Naive thymus-derived CD4-positive, alpha-beta T cell (primary cell): ENCODE measurements at regions not wholly inside any gene's neighbourhood (a gene's known extent, or its start where the extent isn't known, plus 50 kb on each side); places are given as distances from the start of the nearest gene placed in this dataset.

Experiments
- ATAC-seq: fragments of 150-1000 bp; cut with Tn5 transposase; 2 replicates; pipeline ENCODE4 v1.10.0; 2021; ENCODE audit warnings: mild to moderate bottlenecking, moderate library complexity
- CTCF ChIA-PET: fragments of 350-600 bp; sonication (Branson Sonifier 250); formaldehyde crosslinking; loops from one replicate; lab custom pipeline; 2021; ENCODE audit warnings: antibody characterized with exemption; lab: Charles Lee
- POLR2A ChIA-PET: fragments of 350-600 bp; sonication (Branson Sonifier 250); formaldehyde crosslinking; loops from one replicate; lab custom pipeline; 2021; ENCODE audit warnings: antibody characterized with exemption, inconsistent platforms; lab: Charles Lee
- DNase-seq, 9 donors: peaks; one replicate each; pipeline versions ENCODE4 v3.0.0 to v3.0.0-alpha.2; 2020 to 2022; ENCODE audit warnings: mixed read lengths in 1 of 9
- H3K27ac ChIP-seq: one replicate; pipeline ENCODE4 v1.7.0; 2013; ENCODE audit warnings: mild to moderate bottlenecking, low read depth, low read length, moderate library complexity
- H3K27me3 ChIP-seq, 2 donors: one replicate each; pipeline ENCODE4 v1.7.0; 2013; ENCODE audit warnings: low read length in 2 of 2, mild to moderate bottlenecking in 2 of 2, moderate library complexity in 2 of 2; ENCODE audit not compliant: control insufficient read depth in 2 of 2, insufficient read depth in 2 of 2
- H3K36me3 ChIP-seq, 3 experiments: 1 replicate in 2 of 3; 2 replicates in 1 of 3; pipeline ENCODE4 v1.7.0; 2013; ENCODE audit warnings: low read length in 3 of 3, mild to moderate bottlenecking in 3 of 3, moderate library complexity in 1 of 3; ENCODE audit not compliant: insufficient read depth in 3 of 3, control insufficient read depth in 2 of 3
- H3K4me1 ChIP-seq, 2 donors: one replicate each; pipeline ENCODE4 v1.7.0; 2013; ENCODE audit warnings: low read length in 2 of 2, mild to moderate bottlenecking in 2 of 2, moderate library complexity in 1 of 2; ENCODE audit not compliant: control insufficient read depth in 2 of 2, insufficient read depth in 2 of 2
- H3K4me3 ChIP-seq: 2 replicates; pipeline ENCODE4 v1.7.0; 2013; ENCODE audit warnings: mild to moderate bottlenecking, low read length
- H3K9me3 ChIP-seq, 3 experiments: 1 replicate in 2 of 3; 2 replicates in 1 of 3; pipeline ENCODE4 v1.7.0; 2013; ENCODE audit warnings: low read length in 3 of 3; ENCODE audit not compliant: control insufficient read depth in 2 of 3
- H3K27ac Mint-ChIP-seq, 9 donors: one replicate each; pipeline ENCODE4 v1.8.0; 2020 to 2022; ENCODE audit warnings: mixed read lengths in 9 of 9, mild to moderate bottlenecking in 8 of 9, moderate library complexity in 5 of 9, inconsistent platforms in 2 of 9
- H3K27me3 Mint-ChIP-seq, 5 donors: one replicate each; pipeline ENCODE4 v1.8.0; 2021 to 2022; ENCODE audit warnings: mixed read lengths in 5 of 5, mild to moderate bottlenecking in 1 of 5
- H3K36me3 Mint-ChIP-seq, 5 donors: one replicate each; pipeline ENCODE4 v1.8.0; 2020 to 2022; ENCODE audit warnings: mixed read lengths in 5 of 5, mild to moderate bottlenecking in 3 of 5, inconsistent platforms in 1 of 5
- H3K4me1 Mint-ChIP-seq, 7 donors: one replicate each; pipeline ENCODE4 v1.8.0; 2020 to 2022; ENCODE audit warnings: mixed read lengths in 7 of 7, mild to moderate bottlenecking in 3 of 7, inconsistent platforms in 1 of 7
- H3K4me3 Mint-ChIP-seq, 10 donors: one replicate each; pipeline ENCODE4 v1.8.0; 2020 to 2022; ENCODE audit warnings: mild to moderate bottlenecking in 10 of 10, mixed read lengths in 10 of 10, moderate library complexity in 6 of 10, inconsistent platforms in 2 of 10
- H3K9me3 Mint-ChIP-seq, 11 donors: one replicate each; pipeline ENCODE4 v1.8.0; 2020 to 2022; ENCODE audit warnings: mixed read lengths in 11 of 11, mild to moderate bottlenecking in 4 of 11, inconsistent platforms in 1 of 11, moderate library complexity in 1 of 11
- intact Hi-C, 2 donors: fragments of 100-400 bp; cut with micrococcal nuclease; formaldehyde crosslinking; loops; one replicate each; pipeline ENCODE4 v1.15.1; 2023

- Mint-ChIP-seq H3K4me1 (no peaks in the 10 kb centered on the region), H3K27me3 (no peaks in the 10 kb centered on the region), H3K9me3 (peaks cover 0 to 17% (median 4%) of the 10 kb centered on the region in 11 donors), H3K4me3 (no peak overlapping the region), H3K27ac (no peak overlapping the region), H3K36me3 (peaks cover 0 to 4% (median 0%) of the 10 kb centered on the region in 5 donors)
- H3K36me3 ChIP-seq = no peaks in the 10 kb centered on the region
- ChIA-PET POLR2A (no interaction called here), CTCF (no interaction called here)
- ATAC-seq (no peak), DNase-seq (no peak)
- H3K4me1 ChIP-seq = no peaks in the 10 kb centered on the region
- H3K27me3 ChIP-seq = no peaks in the 10 kb centered on the region
- intact Hi-C loops = no loop called here
- H3K27ac ChIP-seq = no peak overlapping the region
- H3K9me3 ChIP-seq = no peaks in the 10 kb centered on the region
- no peak overlapping the region for H3K4me3 ChIP-seq
Measured at GRCh38 chr17:70875729-70876310, 706.5 kb downstream of the KCNJ2 start.

DNA sequence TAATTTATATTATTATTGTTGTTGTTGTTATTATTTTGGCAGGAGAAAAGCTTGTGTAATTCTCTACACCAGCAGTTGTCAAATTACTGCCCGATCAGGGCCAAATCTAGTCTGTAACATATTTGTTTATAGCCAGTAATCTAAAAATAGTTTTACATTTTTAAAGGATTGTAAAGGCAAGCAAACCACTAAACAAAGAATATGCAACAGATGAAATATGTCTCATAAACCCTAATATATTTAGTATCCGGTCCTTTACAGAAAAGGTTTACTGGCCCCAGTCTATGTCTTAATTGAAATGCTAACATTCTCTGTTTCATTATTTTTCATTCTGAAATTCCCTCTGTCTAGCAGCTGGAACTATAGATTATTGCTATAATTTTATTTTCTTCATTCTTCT, 709.5 kb downstream of the KCNJ2 start:
- DNase-seq (no peak), ATAC-seq (no peak)
- no peaks in the 10 kb centered on the region for H3K36me3 Mint-ChIP-seq
- peaks cover 0 to 4% (median 0%) of the 10 kb centered on the region in 5 donors for H3K27me3 Mint-ChIP-seq
- H3K9me3 ChIP-seq = no peaks in the 10 kb centered on the region
- CTCF ChIA-PET = no interaction called here
- H3K9me3 Mint-ChIP-seq = peaks cover 1 to 23% (median 6%) of the 10 kb centered on the region in 11 donors
- H3K27me3 ChIP-seq = no peaks in the 10 kb centered on the region
- H3K4me3 Mint-ChIP-seq = no peak overlapping the region
- intact Hi-C loops = no loop called here
- H3K27ac Mint-ChIP-seq = no peak overlapping the region
- no peak overlapping the region for H3K4me3 ChIP-seq
- H3K27ac ChIP-seq = no peak overlapping the region
- H3K36me3 ChIP-seq = no peaks in the 10 kb centered on the region
- POLR2A ChIA-PET = no interaction called here
- no peaks in the 10 kb centered on the region for H3K4me1 Mint-ChIP-seq
- H3K4me1 ChIP-seq = no peaks in the 10 kb centered on the region

DNA sequence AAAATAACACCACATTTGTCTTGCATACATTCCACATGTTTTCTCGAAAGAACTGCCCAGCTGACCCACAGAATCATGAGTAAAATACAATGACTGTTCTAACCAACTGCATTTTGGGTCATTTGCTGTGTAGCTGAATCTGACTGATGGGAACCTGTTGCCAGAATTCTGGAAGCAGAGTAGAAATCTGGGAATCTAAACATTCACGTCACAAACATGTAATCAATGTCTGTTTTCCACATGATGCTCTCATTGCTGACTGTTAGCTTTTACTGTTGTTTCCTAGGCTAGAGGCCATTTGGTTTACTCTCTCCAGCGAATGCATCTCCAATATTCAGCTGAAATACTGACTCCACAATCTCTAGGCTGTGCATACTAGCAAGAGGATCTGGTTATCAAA, 710.1 kb downstream of the KCNJ2 start:
- Mint-ChIP-seq H3K4me1 (no peaks in the 10 kb centered on the region), H3K9me3 (peaks cover 1 to 23% (median 6%) of the 10 kb centered on the region in 11 donors), H3K27ac (no peak overlapping the region), H3K4me3 (no peak overlapping the region), H3K36me3 (no peaks in the 10 kb centered on the region), H3K27me3 (peaks cover 0 to 4% (median 0%) of the 10 kb centered on the region in 5 donors)
- Histone ChIP-seq H3K27ac (no peak overlapping the region), H3K27me3 (no peaks in the 10 kb centered on the region), H3K4me3 (no peak overlapping the region), H3K9me3 (no peaks in the 10 kb centered on the region), H3K4me1 (no peaks in the 10 kb centered on the region), H3K36me3 (no peaks in the 10 kb centered on the region)
- intact Hi-C loops = no loop called here
- ATAC-seq = no peak
- POLR2A ChIA-PET = no interaction called here
- CTCF ChIA-PET = no interaction called here
- no peak for DNase-seq

- H3K27ac Mint-ChIP-seq = no peak overlapping the region
- Histone ChIP-seq H3K27me3 (no peaks in the 10 kb centered on the region), H3K36me3 (no peaks in the 10 kb centered on the region), H3K4me1 (no peaks in the 10 kb centered on the region), H3K27ac (no peak overlapping the region), H3K9me3 (no peaks in the 10 kb centered on the region), H3K4me3 (no peak overlapping the region)
- no peak for ATAC-seq
- no peak for DNase-seq
- peaks cover 1 to 23% (median 6%) of the 10 kb centered on the region in 11 donors for H3K9me3 Mint-ChIP-seq
- H3K4me3 Mint-ChIP-seq = no peak overlapping the region
- intact Hi-C loops = no loop called here
- H3K27me3 Mint-ChIP-seq = peaks cover 0 to 4% (median 0%) of the 10 kb centered on the region in 5 donors
- ChIA-PET CTCF (no interaction called here), POLR2A (no interaction called here)
- H3K4me1 Mint-ChIP-seq = no peaks in the 10 kb centered on the region
- H3K36me3 Mint-ChIP-seq = no peaks in the 10 kb centered on the region
Measured at GRCh38 chr17:70881093-70881492, 711.8 kb downstream of the KCNJ2 start.

DNA sequence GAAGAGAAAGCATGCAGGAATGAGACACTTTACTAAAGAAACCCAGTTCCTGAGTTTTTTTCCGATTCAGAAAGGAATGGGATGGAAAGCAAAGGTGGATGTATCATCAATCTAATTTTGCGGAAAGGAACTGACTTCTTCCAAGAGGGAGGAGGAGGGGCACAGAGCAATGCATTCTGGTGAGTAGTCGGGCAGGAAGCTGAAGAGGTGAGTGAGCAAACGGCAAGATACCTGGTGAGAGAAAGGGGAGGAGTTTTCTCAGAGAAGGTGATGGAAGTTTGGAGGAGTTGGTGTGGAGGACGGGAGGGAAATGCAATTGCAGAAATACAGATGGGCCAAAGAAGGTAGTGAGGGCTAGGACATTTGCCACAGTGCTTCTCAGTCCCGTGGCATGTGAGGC, 713.2 kb downstream of the KCNJ2 start:
- POLR2A ChIA-PET = no interaction called here
- intact Hi-C loops = no loop called here
- H3K27me3 Mint-ChIP-seq = peaks cover 0 to 4% (median 0%) of the 10 kb centered on the region in 5 donors
- H3K4me3 ChIP-seq = no peak overlapping the region
- no peak overlapping the region for H3K27ac Mint-ChIP-seq
- no peaks in the 10 kb centered on the region for H3K9me3 ChIP-seq
- no peaks in the 10 kb centered on the region for H3K4me1 Mint-ChIP-seq
- H3K36me3 ChIP-seq = no peaks in the 10 kb centered on the region
- H3K9me3 Mint-ChIP-seq = peaks cover 1 to 23% (median 6%) of the 10 kb centered on the region in 11 donors
- no peak for DNase-seq
- H3K4me1 ChIP-seq = no peaks in the 10 kb centered on the region
- no peaks in the 10 kb centered on the region for H3K36me3 Mint-ChIP-seq
- no peak for ATAC-seq
- no peak overlapping the region for H3K4me3 Mint-ChIP-seq
- no peaks in the 10 kb centered on the region for H3K27me3 ChIP-seq
- CTCF ChIA-PET = no interaction called here
- H3K27ac ChIP-seq = no peak overlapping the region

DNA sequence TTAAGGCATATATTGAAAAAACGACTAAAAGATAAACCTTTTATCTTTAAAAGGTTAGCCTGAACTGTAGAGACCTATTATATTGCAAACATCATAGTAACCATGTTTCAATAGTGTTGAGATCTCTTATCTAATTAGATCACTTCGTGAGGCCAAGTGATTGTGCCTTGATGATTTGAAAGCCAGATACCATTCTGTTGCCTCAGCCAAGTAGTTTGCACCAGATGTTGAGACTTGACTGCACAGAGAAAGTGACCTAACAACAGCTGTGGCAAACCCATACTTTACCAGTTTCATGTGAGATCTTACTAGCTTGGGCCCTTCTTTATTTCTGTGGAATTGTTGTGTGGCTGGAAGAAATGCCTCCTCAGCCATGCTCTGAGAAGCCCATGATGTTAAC, 717.3 kb downstream of the KCNJ2 start:
- H3K27me3 Mint-ChIP-seq = peaks cover 0 to 4% (median 0%) of the 10 kb centered on the region in 5 donors
- no peaks in the 10 kb centered on the region for H3K27me3 ChIP-seq
- CTCF ChIA-PET = no interaction called here
- H3K36me3 ChIP-seq = no peaks in the 10 kb centered on the region
- no peaks in the 10 kb centered on the region for H3K4me1 Mint-ChIP-seq
- no peaks in the 10 kb centered on the region for H3K9me3 ChIP-seq
- H3K4me3 ChIP-seq = no peak overlapping the region
- ATAC-seq = no peak
- no peak overlapping the region for H3K27ac Mint-ChIP-seq
- no peak for DNase-seq
- no peaks in the 10 kb centered on the region for H3K4me1 ChIP-seq
- no peaks in the 10 kb centered on the region for H3K36me3 Mint-ChIP-seq
- H3K27ac ChIP-seq = no peak overlapping the region
- POLR2A ChIA-PET = no interaction called here
- H3K4me3 Mint-ChIP-seq = no peak overlapping the region
- intact Hi-C loops = no loop called here
- H3K9me3 Mint-ChIP-seq = peaks cover 0 to 13% (median 6%) of the 10 kb centered on the region in 11 donors

DNA sequence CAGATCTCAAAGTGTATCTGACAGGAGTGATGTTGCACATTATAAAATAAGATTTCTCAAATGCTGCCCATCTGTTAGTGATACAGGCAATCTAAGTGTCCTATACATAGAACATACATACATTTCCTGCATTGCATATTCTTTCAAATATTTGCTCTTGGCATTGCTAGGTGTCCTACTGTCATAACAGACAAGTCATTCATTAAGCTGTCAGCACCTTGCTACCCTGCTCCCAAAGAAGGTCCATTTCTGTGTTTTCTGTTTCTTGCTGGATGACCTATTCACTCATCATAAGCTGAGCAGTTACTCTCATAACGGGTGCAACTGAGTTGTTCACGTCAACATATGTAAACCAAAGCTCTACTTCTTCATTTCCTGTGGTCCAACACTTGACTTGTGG, 719.0 kb downstream of the KCNJ2 start:
- Histone ChIP-seq H3K4me3 (no peak overlapping the region), H3K36me3 (no peaks in the 10 kb centered on the region), H3K4me1 (no peaks in the 10 kb centered on the region), H3K27ac (no peak overlapping the region), H3K9me3 (no peaks in the 10 kb centered on the region), H3K27me3 (no peaks in the 10 kb centered on the region)
- ChIA-PET POLR2A (no interaction called here), CTCF (no interaction called here)
- no peak overlapping the region for H3K27ac Mint-ChIP-seq
- ATAC-seq (no peak), DNase-seq (no peak)
- no peaks in the 10 kb centered on the region for H3K4me1 Mint-ChIP-seq
- no peaks in the 10 kb centered on the region for H3K36me3 Mint-ChIP-seq
- no peaks in the 10 kb centered on the region for H3K27me3 Mint-ChIP-seq
- H3K4me3 Mint-ChIP-seq = no peak overlapping the region
- peaks cover 0 to 5% (median 0%) of the 10 kb centered on the region in 11 donors for H3K9me3 Mint-ChIP-seq
- intact Hi-C loops = no loop called here
